ENCODE measurements at regions not wholly inside any gene's neighbourhood (a gene's known extent, or its start where the extent isn't known, plus 50 kb on each side); places are given as distances from the start of the nearest gene placed in this dataset.

- no peak overlapping the region for H2AFZ ChIP-seq (ENCODE audit: low read length)
- no peaks in the 10 kb centered on the region for H3K4me1 ChIP-seq (ENCODE audit: insufficient read depth, low read length, poor library complexity, severe bottlenecking)
- no peaks in the 10 kb centered on the region for H3K9me2 ChIP-seq (replicated peaks; ENCODE audit: low read depth, low read length)
- no peaks in the 10 kb centered on the region for H3K36me3 ChIP-seq (ENCODE audit: insufficient read depth, low read length)
- H3K4me2 ChIP-seq (ENCODE audit: low read depth, low read length, poor library complexity, severe bottlenecking) = no peak overlapping the region
- TF ChIP-seq CTCF (conservative IDR thresholded peaks at IDR 0.05; ENCODE audit: low read length) (no peak), EZH2phosphoT487 (IDR thresholded peaks at IDR 0.05; ENCODE audit: borderline replicate concordance) (no peak)
- H3K79me2 ChIP-seq (ENCODE audit: insufficient read depth, low read length) = no peaks in the 10 kb centered on the region
- no peaks in the 10 kb centered on the region for H3K9me3 ChIP-seq (ENCODE audit: insufficient read depth, low read depth, low read length)
- no peaks in the 10 kb centered on the region for H4K20me1 ChIP-seq (ENCODE audit: insufficient read depth, low read length, poor library complexity, severe bottlenecking)
- H3K9ac ChIP-seq (ENCODE audit: low read depth, low read length, poor library complexity, severe bottlenecking) = no peak overlapping the region
- no peaks in the 10 kb centered on the region for H3K27me3 ChIP-seq (ENCODE audit: insufficient read depth, low read length, poor library complexity, severe bottlenecking)
- H3F3A ChIP-seq (ENCODE audit: low read depth) = no peaks in the 10 kb centered on the region
- no peak overlapping the region for H3K4me3 ChIP-seq (ENCODE audit: low read length, poor library complexity, severe bottlenecking)
Measured at GRCh38 chr3:135374571-135374970, 579.5 kb downstream of the EPHB1 start.

- no peaks in the 10 kb centered on the region for H3K79me2 ChIP-seq (ENCODE audit: insufficient read depth, low read length)
- no peak overlapping the region for H2AFZ ChIP-seq (ENCODE audit: low read length)
- H3K9me3 ChIP-seq (ENCODE audit: insufficient read depth, low read depth, low read length) = no peaks in the 10 kb centered on the region
- H3K9me2 ChIP-seq (replicated peaks; ENCODE audit: low read depth, low read length) = no peaks in the 10 kb centered on the region
- H3K4me3 ChIP-seq (ENCODE audit: low read length, poor library complexity, severe bottlenecking) = no peak overlapping the region
- no peaks in the 10 kb centered on the region for H4K20me1 ChIP-seq (ENCODE audit: insufficient read depth, low read length, poor library complexity, severe bottlenecking)
- H3K9ac ChIP-seq (ENCODE audit: low read depth, low read length, poor library complexity, severe bottlenecking) = no peak overlapping the region
- no peaks in the 10 kb centered on the region for H3K36me3 ChIP-seq (ENCODE audit: insufficient read depth, low read length)
- H3K4me2 ChIP-seq (ENCODE audit: low read depth, low read length, poor library complexity, severe bottlenecking) = no peak overlapping the region
- H3K4me1 ChIP-seq (ENCODE audit: insufficient read depth, low read length, poor library complexity, severe bottlenecking) = no peaks in the 10 kb centered on the region
- H3F3A ChIP-seq (ENCODE audit: low read depth) = no peaks in the 10 kb centered on the region
- no peaks in the 10 kb centered on the region for H3K27me3 ChIP-seq (ENCODE audit: insufficient read depth, low read length, poor library complexity, severe bottlenecking)
- TF ChIP-seq CTCF (conservative IDR thresholded peaks at IDR 0.05; ENCODE audit: low read length) = no peak
- TF ChIP-seq EZH2phosphoT487 (IDR thresholded peaks at IDR 0.05; ENCODE audit: borderline replicate concordance) = no peak
Measured at GRCh38 chr3:135382188-135382587, 583.3 kb upstream of the PPP2R3A start.

GRCh38 chr3:135382621-135383020 is 582.9 kb upstream of the PPP2R3A start:
- H3K4me2 ChIP-seq (ENCODE audit: low read depth, low read length, poor library complexity, severe bottlenecking) = no peak overlapping the region
- H3K27me3 ChIP-seq (ENCODE audit: insufficient read depth, low read length, poor library complexity, severe bottlenecking) = no peaks in the 10 kb centered on the region
- TF ChIP-seq CTCF (conservative IDR thresholded peaks at IDR 0.05; ENCODE audit: low read length) (no peak), EZH2phosphoT487 (IDR thresholded peaks at IDR 0.05; ENCODE audit: borderline replicate concordance) (no peak)
- H3F3A ChIP-seq (ENCODE audit: low read depth) = no peaks in the 10 kb centered on the region
- no peak overlapping the region for H3K9ac ChIP-seq (ENCODE audit: low read depth, low read length, poor library complexity, severe bottlenecking)
- no peaks in the 10 kb centered on the region for H3K9me2 ChIP-seq (replicated peaks; ENCODE audit: low read depth, low read length)
- no peaks in the 10 kb centered on the region for H4K20me1 ChIP-seq (ENCODE audit: insufficient read depth, low read length, poor library complexity, severe bottlenecking)
- H3K4me3 ChIP-seq (ENCODE audit: low read length, poor library complexity, severe bottlenecking) = no peak overlapping the region
- no peaks in the 10 kb centered on the region for H3K36me3 ChIP-seq (ENCODE audit: insufficient read depth, low read length)
- no peak overlapping the region for H2AFZ ChIP-seq (ENCODE audit: low read length)
- H3K4me1 ChIP-seq (ENCODE audit: insufficient read depth, low read length, poor library complexity, severe bottlenecking) = no peaks in the 10 kb centered on the region
- H3K79me2 ChIP-seq (ENCODE audit: insufficient read depth, low read length) = no peaks in the 10 kb centered on the region
- H3K9me3 ChIP-seq (ENCODE audit: insufficient read depth, low read depth, low read length) = no peaks in the 10 kb centered on the region

Measured in Loucy (cell line).